ENCODE measurements at regions not wholly inside any gene's neighbourhood (a gene's known extent, or its start where the extent isn't known, plus 50 kb on each side); places are given as distances from the start of the nearest gene placed in this dataset.

DNA sequence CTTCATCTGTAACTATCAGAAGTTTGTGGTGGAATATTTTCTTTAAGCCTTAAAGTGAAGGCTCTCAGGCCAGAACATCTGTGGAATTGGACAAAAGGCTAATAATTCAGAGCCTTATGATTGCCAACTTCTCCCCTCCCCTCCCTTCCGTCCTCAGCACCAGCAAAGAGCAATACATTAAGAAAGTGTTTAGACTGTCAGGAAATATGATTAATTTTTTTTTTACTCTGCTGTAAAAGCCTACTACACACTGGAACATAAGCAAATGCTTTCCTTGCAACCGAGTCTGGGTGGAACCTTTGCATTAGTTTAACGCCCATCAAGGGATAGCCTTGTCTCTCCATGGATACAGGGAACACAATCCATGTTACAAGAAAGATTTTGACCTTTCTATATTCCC, 110.3 kb upstream of the TARS1 start:
- TF ChIP-seq, protein P1, sequence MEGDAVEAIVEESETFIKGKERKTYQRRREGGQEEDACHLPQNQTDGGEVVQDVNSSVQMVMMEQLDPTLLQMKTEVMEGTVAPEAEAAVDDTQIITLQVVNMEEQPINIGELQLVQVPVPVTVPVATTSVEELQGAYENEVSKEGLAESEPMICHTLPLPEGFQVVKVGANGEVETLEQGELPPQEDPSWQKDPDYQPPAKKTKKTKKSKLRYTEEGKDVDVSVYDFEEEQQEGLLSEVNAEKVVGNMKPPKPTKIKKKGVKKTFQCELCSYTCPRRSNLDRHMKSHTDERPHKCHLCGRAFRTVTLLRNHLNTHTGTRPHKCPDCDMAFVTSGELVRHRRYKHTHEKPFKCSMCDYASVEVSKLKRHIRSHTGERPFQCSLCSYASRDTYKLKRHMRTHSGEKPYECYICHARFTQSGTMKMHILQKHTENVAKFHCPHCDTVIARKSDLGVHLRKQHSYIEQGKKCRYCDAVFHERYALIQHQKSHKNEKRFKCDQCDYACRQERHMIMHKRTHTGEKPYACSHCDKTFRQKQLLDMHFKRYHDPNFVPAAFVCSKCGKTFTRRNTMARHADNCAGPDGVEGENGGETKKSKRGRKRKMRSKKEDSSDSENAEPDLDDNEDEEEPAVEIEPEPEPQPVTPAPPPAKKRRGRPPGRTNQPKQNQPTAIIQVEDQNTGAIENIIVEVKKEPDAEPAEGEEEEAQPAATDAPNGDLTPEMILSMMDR (conservative IDR thresholded peaks at IDR 0.05 in 1 of 2, IDR thresholded peaks at IDR 0.05 in 1 of 2; ENCODE audit: extremely low read depth in 1 of 2, insufficient read depth in 1 of 2, low read depth in 1 of 2, low read length in 2 of 2): no peak
- TF ChIP-seq EZH2 (IDR thresholded peaks at IDR 0.05; ENCODE audit: borderline replicate concordance, low read length): no peak
